GM18505 (cell line): ENCODE measurements at regions not wholly inside any gene's neighbourhood (a gene's known extent, or its start where the extent isn't known, plus 50 kb on each side); places are given as distances from the start of the nearest gene placed in this dataset.
"Not testable (repeated sequence)": the region's sequence is repeated elsewhere in the genome, so short reads cannot be mapped to it uniquely, and the experiment has no call there.

Experiments
- ATAC-seq: cut with Tn5 transposase; IDR thresholded peaks from one replicate; pipeline ENCODE4 v1.9.1; 2021; ENCODE audit not compliant: unreplicated experiment
- POLR2A ChIP-seq: IDR thresholded peaks from 4 replicates; pipeline ENCODE4 v1.6.1; 2011; ENCODE audit warnings: borderline replicate concordance; ENCODE audit not compliant: insufficient read depth, insufficient read length; ENCODE audit errors: extremely low read depth

DNA sequence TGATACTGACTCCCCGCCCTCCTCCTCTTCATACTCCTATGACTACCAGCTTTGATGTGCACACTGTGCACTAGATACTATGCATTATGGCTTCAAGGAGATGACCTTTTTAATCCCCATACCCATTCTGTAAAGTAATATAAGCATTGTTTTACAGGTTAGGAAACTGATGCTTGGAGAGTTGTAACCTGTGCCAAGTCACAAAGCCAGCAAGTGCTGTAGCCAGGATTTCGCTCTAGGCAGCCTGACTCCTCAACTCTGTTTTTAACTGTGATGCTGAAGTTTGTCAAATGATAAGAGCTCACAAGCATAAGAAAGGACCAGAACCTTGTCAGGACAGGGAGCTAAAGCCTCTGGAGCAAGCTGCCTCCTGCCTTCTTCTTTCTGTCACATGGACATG is 461.3 kb downstream of the TMEM232 start:
- TF ChIP-seq POLR2A, result no peak
- ATAC-seq, result no peak

DNA sequence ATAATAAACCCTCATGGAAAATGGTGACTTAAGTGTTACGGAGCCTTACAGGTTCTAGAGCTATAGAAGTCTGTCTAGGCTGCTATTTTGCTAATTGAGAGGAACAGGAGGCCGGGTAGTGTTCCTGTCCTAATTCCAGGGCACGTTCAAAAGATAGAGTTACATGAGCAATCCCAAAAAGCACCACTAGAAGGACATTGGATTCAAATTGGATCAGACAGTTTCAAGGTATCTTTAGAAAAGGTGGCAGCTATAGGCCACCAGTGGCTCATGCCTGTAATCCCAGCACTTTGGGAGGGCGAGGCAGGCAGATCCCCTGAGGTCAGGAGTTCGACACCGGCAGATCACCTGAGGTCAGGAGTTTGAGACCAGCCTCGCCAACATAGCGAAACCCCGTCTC is 458.8 kb downstream of the TMEM232 start:
- TF ChIP-seq POLR2A, result no peak
- no peak for ATAC-seq

DNA sequence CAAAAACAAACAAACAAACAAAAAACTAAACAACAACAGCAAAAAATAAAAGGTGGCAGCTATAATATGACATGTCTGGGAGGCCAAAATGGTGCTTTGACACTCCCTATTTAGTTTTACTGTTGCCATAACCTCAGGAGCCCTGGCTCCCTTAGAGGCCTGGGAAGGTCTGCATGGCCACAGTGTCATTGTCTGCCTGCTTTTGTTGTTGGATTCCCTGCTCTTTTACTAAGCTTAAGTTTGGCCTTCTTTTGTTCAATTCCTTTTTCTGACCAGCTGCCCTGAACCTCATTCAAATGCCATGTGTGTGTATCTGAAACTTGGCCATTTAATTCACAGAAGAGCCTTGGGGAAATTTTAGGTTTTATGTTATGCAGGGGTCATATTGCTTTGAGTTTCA is 458.2 kb downstream of the TMEM232 start:
- no peak for ATAC-seq
- TF ChIP-seq POLR2A, result no peak

DNA sequence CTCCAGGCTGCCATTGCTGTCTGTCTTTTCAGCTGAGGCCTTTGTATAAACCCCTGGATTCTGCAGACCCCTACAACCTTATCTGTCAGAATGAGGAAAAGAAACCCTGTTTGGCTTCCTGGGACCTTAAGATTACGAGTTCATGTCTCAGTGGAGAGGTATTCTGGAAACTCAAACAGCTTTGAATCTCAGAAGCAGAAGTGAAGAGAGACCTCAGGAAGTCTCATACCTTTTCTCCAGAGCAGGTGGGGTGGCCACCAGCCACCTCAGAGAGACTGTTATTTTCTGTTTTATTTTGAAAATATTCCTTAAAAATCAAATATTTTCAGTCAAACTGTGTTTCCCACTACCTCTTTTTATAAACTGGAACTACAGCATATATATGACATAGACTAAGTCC is 457.5 kb downstream of the TMEM232 start:
- no peak for ATAC-seq
- no peak for TF ChIP-seq POLR2A

DNA sequence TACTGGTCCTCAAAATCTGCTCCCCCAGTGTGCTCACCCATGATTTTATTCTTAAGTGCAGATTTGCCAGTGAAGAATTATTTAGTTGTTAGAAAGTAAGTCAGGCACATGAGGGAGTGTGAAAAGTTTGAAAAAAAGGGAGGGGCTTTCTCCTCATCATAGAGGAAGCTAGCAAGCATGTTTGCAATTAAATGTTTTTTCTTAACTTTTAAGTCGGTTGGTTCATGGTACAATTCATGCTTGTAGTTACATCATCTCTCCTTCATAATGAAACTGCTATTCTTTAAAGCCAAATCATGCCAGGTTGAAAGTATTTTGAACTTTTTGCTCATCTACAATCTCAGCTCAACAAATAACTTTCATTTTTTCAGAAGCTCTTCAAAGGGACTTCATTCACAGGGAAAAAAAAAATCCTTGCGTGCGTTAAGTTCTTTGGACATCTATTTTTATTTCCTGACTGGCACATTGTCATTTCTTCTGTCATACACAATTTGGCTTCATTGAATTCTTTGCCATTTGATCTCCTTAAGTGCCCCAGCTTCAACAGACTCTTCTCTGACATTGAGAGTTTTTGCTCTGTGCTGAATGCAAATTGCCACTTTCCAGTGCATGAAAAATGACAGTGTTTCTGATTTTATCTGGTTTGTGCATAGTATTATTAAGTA is 456.9 kb downstream of the TMEM232 start:
- TF ChIP-seq POLR2A, result no peak
- ATAC-seq, result no peak

DNA sequence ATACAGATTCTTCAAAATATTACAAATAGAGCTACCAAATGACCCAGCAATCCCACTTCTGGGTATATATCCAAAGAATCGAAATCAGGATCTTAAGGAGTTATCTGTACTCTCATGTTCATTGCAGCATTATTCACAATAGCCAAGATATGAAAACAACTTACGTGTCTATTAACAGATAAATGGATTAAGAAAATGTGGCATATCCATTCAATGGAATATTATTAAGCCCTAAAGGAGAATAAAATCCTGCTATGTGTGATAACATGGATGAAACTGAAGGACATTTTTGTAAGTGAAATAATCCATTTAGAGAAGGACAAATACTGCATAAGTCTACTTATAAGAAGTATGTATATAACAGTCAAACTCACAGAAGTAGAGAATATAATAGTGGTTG is 450.6 kb downstream of the TMEM232 start:
- no peak for TF ChIP-seq POLR2A
- ATAC-seq, result no peak

DNA sequence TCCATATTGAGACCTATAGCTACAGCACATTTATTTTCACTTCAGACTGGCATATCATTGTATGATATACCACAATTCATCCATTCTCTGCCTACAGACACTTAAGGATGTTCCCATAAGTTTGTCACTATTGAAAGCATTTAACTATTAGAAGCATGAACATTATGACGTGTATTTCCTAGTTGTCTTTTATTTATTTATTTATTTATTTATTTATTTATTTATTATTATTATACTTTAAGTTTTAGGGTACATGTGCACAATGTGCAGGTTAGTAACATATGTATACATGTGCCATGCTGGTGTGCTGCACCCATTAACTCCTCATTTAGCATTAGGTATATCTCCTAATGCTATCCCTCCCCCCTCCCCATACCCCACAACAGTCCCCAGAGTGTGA is 448.0 kb downstream of the TMEM232 start:
- ATAC-seq, result not testable (repeated sequence)

DNA sequence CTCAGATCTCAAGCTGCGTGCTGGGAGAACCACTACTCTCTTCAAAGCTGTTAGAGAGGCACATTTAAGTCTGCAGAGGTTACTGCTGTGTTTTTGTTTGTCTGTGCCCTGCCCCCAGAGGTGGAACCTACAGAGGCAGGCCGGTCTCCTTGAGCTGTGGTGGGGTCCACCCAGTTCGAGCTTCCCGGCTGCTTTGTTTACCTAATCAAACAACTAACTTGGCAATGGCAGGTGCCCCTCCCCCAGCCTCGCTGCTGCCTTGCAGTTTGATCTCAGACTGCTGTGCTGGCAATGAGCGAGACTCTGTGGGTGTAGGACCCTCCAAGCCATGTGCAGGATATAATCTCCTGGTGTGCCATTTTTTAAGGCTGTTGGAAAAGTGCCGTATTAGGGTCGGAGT is 442.4 kb downstream of the TMEM232 start:
- not testable (repeated sequence) for ATAC-seq

DNA sequence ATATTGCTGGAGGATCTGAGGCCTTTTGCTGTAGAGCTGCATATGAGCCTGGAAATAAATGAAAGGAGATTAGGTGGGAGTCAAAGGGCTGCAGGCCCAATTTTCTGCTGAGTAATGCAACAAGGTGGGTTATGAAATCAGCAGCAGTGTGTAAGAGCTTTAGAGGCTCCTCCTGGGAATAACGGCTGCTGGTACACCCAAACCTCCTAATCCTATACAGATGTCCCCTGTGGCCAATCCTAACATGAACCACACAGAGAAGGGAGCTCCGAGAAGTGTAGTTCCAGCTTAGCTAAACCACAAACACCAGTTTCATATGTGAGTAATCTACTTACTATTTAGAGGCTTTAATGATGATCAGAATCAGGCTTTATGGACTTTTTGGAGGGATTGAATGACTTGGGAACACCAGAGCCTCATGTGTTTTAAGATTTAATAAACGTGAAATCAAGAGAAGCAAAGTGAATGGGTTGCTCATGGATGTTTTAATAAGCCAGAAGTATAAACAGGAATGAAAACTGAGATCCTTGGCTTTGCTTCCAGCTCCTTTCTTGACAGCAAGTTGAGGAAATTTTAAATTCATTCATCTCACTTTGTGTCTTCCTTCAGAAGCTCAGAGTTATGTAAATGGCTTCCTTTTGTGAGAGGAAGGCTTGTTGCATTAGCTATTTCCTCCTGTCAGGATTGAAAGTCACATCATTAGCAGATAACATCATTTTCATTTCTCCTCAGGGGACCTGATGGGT is 437.5 kb downstream of the TMEM232 start:
- ATAC-seq, result no peak
- TF ChIP-seq POLR2A, result no peak

DNA sequence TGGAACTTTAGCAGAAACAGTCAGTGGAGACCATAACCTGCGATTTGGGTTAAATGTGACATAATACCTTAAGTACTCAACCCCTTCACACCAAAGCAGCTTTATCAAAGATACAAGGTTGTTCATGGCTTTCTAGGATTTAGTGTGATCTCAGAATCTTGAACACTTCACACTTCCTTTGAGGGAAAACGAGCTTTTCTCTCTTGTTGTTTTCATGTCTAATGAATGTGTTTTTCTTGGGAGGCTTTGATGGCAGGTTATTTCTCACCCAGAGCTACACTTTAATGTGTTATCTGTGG is 437.0 kb downstream of the TMEM232 start:
- no peak for ATAC-seq

DNA sequence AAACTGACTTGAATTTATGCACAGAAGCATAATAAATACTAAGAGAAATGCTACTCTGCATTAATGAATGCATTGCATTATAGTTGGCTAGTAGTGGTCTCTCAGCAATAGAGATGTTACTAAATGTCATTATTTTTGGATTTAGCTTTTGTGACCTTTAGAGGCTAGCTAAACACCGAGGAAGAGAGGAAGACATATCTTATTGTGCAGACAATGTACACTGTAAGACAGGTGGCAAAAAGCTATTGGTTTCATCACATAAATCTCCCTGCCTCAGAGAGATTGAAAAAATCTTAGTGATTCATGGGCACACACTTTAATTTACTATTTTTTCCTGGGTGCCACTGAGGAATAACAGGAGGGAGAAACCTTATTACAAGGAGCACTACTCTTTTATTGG is 435.9 kb downstream of the TMEM232 start:
- TF ChIP-seq POLR2A, result no peak
- ATAC-seq, result no peak

More for the DNA sequence above, 437.0 kb downstream of the TMEM232 start:
- TF ChIP-seq POLR2A, result no peak

DNA sequence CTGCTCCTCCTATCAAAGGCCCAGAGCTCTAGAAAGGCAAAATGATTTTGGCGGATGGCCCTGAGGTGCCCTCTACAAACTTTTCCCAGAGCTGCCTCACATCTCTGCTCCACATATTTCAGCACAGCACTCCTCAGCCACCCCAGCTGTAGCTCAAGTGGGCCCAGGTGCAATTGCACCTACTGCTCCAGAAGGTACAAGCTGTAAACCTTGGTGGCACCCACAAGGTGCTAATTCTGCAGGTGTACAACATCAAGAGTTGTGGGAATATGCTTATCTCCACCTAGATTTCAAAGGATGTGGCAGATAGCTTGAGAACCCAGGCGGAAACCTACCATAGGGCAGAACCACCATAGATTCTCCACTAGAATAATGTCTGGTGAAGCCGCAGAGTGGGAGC is 432.2 kb downstream of the TMEM232 start:
- ATAC-seq, result no peak

DNA sequence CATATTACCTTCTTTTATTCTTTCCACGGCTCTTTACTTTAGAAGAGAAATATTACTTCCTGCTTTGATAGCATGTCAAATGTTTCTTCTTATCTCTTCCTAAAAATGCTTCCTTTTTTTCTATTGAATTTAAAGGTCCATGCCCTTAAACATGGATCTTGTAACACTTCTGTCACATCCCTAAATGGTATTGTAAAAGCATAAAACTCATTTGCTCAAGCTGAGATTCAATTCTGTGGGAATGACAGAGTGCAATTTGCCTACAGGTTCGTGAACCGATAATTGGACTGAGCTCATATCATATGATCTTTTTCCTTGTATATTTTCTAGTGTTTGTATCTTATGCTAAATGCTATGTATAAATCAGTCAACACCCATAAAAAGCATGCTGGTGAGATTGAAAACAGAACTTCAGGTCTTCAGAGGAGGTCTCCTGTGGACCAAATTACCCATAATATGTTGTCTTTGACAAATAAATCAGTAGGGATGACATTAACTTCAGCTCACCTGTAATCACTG is 429.3 kb downstream of the TMEM232 start:
- TF ChIP-seq POLR2A, result no peak
- ATAC-seq, result no peak

More for the DNA sequence above, 432.2 kb downstream of the TMEM232 start:
- TF ChIP-seq POLR2A, result no peak

DNA sequence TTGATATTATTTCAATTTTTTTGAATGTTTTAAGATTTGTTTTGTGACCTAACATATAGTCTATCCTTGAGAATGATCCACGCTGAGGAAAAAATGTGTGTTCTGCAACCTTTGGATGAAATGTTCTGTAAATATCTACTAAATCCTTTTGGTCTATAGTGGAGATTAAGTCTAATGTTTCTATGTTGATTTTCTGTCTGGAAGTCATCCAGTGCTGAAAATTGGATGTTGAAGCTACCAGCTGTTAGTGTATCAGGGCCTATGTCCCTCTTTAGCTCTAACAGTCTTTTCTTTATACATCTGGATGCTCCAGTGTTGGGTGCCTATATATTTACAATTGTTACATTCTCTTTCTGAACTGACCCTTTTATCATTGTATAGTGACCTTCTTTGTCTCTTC is 422.3 kb downstream of the TMEM232 start:
- no peak for ATAC-seq
- no peak for TF ChIP-seq POLR2A
